Duodenal mucosa (tissue), 2 donors: ENCODE measurements at regions not wholly inside any gene's neighbourhood (a gene's known extent, or its start where the extent isn't known, plus 50 kb on each side); places are given as distances from the start of the nearest gene placed in this dataset.

Source experiments
- H3K27ac ChIP-seq: one replicate; pipeline ENCODE4 v1.7.0; 2013; ENCODE audit warnings: low read depth, low read length
- H3K27me3 ChIP-seq, 2 donors: one replicate each; pipeline ENCODE4 v1.7.0; 2013; ENCODE audit warnings: low read length in 2 of 2, control low read depth in 1 of 2; ENCODE audit not compliant: insufficient read depth in 2 of 2, control insufficient read depth in 1 of 2
- H3K36me3 ChIP-seq, 2 donors: one replicate each; pipeline ENCODE4 v1.7.0; 2013; ENCODE audit warnings: low read length in 2 of 2, control low read depth in 1 of 2; ENCODE audit not compliant: insufficient read depth in 2 of 2, control insufficient read depth in 1 of 2
- H3K4me1 ChIP-seq, 2 donors: one replicate each; pipeline ENCODE4 v1.7.0; 2013; ENCODE audit warnings: low read length in 2 of 2, control low read depth in 1 of 2; ENCODE audit not compliant: insufficient read depth in 2 of 2, control insufficient read depth in 1 of 2
- H3K4me3 ChIP-seq, 2 donors: one replicate each; pipeline ENCODE4 v1.7.0; 2013; ENCODE audit warnings: low read length in 2 of 2, low read depth in 1 of 2
- H3K9ac ChIP-seq, 2 donors: one replicate each; pipeline ENCODE4 v1.7.0; 2013; ENCODE audit warnings: low read length in 2 of 2, low read depth in 1 of 2
- H3K9me3 ChIP-seq, 2 donors: one replicate each; pipeline ENCODE4 v1.7.0; 2013; ENCODE audit warnings: low read length in 2 of 2, control low read depth in 1 of 2; ENCODE audit not compliant: control insufficient read depth in 1 of 2

DNA sequence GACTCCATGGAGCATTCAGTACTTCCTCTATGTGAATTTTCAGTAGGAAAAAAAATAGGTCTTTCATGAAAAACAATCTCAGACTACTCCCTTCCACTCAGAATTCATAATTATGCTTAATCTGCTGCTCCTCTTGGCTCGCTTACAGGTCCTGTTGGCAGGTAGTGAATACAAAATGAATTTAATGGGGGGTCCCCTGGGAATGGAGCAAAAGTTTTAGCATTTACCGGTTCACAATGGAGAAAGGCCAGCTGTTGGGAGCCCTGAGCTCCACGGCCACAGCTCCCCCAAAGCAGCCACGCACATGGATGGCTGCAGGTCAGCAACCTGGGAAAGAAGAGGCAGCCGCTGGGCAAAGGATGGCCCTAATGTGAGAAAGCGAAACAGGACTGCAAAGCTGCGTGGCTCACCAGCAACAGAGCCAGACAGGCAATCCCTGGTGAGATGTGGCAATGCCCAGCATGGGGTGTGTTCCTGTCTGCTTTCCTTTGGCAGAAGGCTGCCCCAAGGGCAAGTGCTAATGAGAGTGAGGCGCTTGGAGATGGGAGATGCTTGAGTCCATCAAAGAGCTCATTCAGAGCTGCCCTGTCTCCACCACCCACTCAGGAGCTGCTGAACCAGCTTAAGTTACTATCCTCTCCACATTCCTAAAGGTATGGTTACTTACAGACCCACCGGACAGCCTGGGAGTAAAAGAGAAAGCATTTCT is 447.4 kb downstream of the EPHA4 start:
- Histone ChIP-seq H3K4me1 (no peaks in the 10 kb centered on the region), H3K4me3 (no peak overlapping the region), H3K27ac (no peak overlapping the region), H3K36me3 (no peaks in the 10 kb centered on the region), H3K9me3 (no peaks in the 10 kb centered on the region), H3K9ac (no peak overlapping the region), H3K27me3 (no peaks in the 10 kb centered on the region)

DNA sequence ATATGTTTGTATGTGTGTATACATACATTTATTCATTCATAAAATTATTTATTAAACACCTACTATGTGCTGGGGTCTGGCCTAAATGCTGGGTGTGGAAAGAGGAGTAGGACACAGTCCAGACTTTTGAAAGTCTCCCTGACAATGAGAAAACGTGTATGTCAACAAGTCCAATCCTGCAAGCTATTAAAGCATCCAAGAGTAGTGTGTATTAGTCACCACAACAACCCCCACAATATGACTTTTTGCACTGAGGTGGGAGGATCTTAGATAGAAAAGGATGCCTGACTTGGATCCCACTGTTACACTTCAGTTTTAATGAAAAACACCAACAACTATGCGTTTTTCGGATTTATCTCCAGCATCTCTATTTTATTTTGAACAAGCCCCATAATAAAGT is 446.4 kb downstream of the EPHA4 start:
- no peaks in the 10 kb centered on the region for H3K9me3 ChIP-seq
- no peaks in the 10 kb centered on the region for H3K36me3 ChIP-seq
- H3K9ac ChIP-seq, result no peak overlapping the region
- no peak overlapping the region for H3K27ac ChIP-seq
- H3K4me3 ChIP-seq, result no peak overlapping the region
- no peaks in the 10 kb centered on the region for H3K4me1 ChIP-seq
- H3K27me3 ChIP-seq, result no peaks in the 10 kb centered on the region

- no peaks in the 10 kb centered on the region for H3K36me3 ChIP-seq
- no peaks in the 10 kb centered on the region for H3K9me3 ChIP-seq
- H3K27me3 ChIP-seq, result no peaks in the 10 kb centered on the region
Observed at GRCh38 chr2:221129657-221130056, 442.4 kb downstream of the EPHA4 start.

DNA sequence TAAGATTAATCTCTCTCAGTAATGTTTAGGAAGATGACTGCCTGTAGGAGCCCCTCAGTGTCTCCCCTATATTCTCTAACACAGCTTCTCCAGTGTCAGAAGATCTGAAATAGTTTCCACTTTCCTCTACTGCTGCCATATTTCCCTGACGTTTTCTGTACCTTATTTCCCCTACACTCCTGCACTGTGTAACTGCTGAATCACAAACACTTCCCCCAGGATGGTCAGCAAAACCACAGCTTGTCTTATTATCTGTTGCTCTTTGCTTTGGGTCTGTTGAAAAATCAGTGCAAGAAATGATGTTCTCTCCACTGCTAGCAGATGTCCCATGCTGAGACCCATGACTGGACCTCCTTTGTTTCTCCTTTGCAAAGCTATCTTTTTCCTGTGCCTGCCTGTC is 441.7 kb downstream of the EPHA4 start:
- Histone ChIP-seq H3K9ac (no peak overlapping the region), H3K9me3 (no peaks in the 10 kb centered on the region), H3K4me3 (no peak overlapping the region), H3K27me3 (no peaks in the 10 kb centered on the region), H3K27ac (no peak overlapping the region), H3K4me1 (no peaks in the 10 kb centered on the region), H3K36me3 (no peaks in the 10 kb centered on the region)

More at GRCh38 chr2:221129657-221130056, 442.4 kb downstream of the EPHA4 start:
- H3K27ac ChIP-seq, result no peak overlapping the region
- H3K4me1 ChIP-seq, result no peaks in the 10 kb centered on the region
- no peak overlapping the region for H3K4me3 ChIP-seq
- H3K9ac ChIP-seq, result no peak overlapping the region

GRCh38 chr2:221133941-221134340 is 438.2 kb downstream of the EPHA4 start:
- H3K27me3 ChIP-seq, result no peaks in the 10 kb centered on the region
- H3K9ac ChIP-seq, result no peak overlapping the region
- no peaks in the 10 kb centered on the region for H3K9me3 ChIP-seq
- no peak overlapping the region for H3K27ac ChIP-seq
- H3K4me3 ChIP-seq, result no peak overlapping the region
- H3K4me1 ChIP-seq, result no peaks in the 10 kb centered on the region
- H3K36me3 ChIP-seq, result no peaks in the 10 kb centered on the region

GRCh38 chr2:221134718-221135117 is 437.4 kb downstream of the EPHA4 start:
- H3K27ac ChIP-seq, result no peak overlapping the region
- H3K4me3 ChIP-seq, result no peak overlapping the region
- no peaks in the 10 kb centered on the region for H3K36me3 ChIP-seq
- H3K4me1 ChIP-seq, result no peaks in the 10 kb centered on the region
- no peaks in the 10 kb centered on the region for H3K27me3 ChIP-seq
- no peaks in the 10 kb centered on the region for H3K9me3 ChIP-seq
- no peak overlapping the region for H3K9ac ChIP-seq

DNA sequence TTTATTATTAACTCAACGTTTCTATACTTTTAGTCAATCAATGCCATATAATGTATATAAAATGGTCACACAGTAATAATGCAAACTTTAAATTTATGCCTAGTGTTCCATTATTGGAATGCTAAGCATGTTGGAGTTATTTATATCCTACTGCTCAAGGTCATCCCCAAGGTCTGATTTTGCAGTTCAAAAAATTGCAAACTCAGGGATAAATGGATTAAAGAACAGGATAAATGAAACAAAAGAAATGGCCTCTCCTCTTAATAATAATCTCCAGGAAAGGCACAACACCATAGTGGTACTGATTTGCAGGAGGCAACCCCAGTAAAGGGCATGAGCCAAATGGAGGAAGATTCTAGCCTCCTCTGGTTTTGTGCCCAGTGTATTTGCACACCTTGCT is 436.4 kb downstream of the EPHA4 start:
- no peak overlapping the region for H3K4me3 ChIP-seq
- H3K27ac ChIP-seq, result no peak overlapping the region
- H3K9me3 ChIP-seq, result no peaks in the 10 kb centered on the region
- no peaks in the 10 kb centered on the region for H3K36me3 ChIP-seq
- no peaks in the 10 kb centered on the region for H3K4me1 ChIP-seq
- no peaks in the 10 kb centered on the region for H3K27me3 ChIP-seq
- no peak overlapping the region for H3K9ac ChIP-seq

DNA sequence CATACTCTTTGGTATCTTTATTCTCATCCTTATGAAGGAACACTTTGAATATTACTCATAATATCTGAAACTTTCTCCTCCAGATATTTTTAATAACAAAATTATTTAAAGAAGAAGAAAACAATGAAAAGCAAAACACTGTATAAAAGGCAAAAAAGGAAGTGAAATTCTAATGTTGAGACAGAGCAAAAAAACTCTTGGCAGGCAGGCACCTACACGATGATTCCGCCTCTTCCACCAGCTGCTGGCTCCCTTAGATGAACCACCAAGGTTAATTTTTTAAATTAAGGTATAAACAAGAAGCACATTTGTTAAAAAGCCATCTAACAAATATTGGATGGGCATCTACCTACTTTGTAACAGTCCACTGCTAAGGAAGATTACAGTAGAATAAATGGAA is 434.7 kb downstream of the EPHA4 start:
- H3K9me3 ChIP-seq, result no peaks in the 10 kb centered on the region
- H3K27ac ChIP-seq, result no peak overlapping the region
- H3K36me3 ChIP-seq, result no peaks in the 10 kb centered on the region
- H3K4me1 ChIP-seq, result no peaks in the 10 kb centered on the region
- H3K4me3 ChIP-seq, result no peak overlapping the region
- no peak overlapping the region for H3K9ac ChIP-seq
- H3K27me3 ChIP-seq, result no peaks in the 10 kb centered on the region

DNA sequence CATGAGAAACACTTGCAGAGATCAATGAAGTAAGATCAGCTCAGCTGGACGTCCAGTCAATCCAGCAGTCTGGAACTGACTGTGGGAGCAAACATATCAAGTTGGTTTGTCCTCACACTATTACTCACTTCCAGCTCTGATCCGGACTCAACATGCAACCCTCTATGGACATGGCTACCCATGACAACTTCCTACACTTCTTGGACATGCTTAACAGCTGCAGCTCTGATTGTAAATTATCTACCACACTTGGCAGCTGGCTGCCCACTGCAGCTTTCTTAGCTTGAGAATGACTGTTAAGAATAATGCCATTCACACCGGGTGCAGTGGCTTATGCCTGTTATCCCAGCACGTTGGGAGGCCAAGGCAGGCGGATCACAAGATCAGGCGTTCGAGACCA is 429.8 kb downstream of the EPHA4 start:
- Histone ChIP-seq H3K4me1 (no peaks in the 10 kb centered on the region), H3K9ac (no peak overlapping the region), H3K4me3 (no peak overlapping the region), H3K9me3 (no peaks in the 10 kb centered on the region), H3K27me3 (no peaks in the 10 kb centered on the region), H3K27ac (no peak overlapping the region), H3K36me3 (no peaks in the 10 kb centered on the region)

DNA sequence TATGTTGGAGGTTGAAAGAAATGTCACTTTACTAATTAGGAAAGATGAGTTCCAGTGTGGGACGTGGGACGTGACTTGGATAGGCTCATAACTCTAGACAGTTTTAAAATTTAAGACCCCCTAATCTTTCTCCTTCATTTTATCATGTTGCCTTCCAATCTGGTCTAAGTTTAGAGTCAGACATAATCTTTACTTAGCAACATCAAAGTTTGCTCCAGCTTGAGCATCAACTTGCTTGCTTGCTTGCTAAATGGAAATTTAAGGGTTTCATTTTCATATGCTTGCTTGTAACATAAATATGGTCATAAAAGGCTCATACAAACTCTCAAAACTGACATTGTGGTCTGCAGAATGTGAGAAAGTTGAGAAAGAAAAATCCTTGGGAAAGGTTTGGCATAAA is 428.9 kb downstream of the EPHA4 start:
- no peaks in the 10 kb centered on the region for H3K27me3 ChIP-seq
- H3K9ac ChIP-seq, result no peak overlapping the region
- H3K27ac ChIP-seq, result no peak overlapping the region
- H3K4me3 ChIP-seq, result no peak overlapping the region
- H3K4me1 ChIP-seq, result no peaks in the 10 kb centered on the region
- no peaks in the 10 kb centered on the region for H3K9me3 ChIP-seq
- H3K36me3 ChIP-seq, result no peaks in the 10 kb centered on the region

DNA sequence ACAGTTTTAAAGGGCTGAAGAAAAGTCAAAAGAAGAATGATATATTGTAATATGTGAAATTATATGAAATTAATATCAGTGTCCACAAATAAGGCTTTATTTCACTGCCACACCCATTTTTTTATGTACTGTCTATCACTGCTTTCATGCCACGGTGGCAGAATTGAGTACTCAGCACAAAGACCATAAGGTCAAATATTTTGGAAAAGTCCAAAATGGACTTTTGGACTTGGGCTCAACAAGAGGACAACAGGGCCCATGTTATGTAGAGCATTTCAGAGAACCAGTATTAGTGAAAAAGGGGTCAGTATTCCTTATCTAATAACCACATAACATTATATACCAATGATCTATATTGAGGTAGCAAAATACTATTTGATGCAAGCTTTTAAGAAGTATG is 427.2 kb downstream of the EPHA4 start:
- Histone ChIP-seq H3K27ac (no peak overlapping the region), H3K4me3 (no peak overlapping the region), H3K9me3 (no peaks in the 10 kb centered on the region), H3K27me3 (no peaks in the 10 kb centered on the region), H3K36me3 (no peaks in the 10 kb centered on the region), H3K9ac (no peak overlapping the region), H3K4me1 (no peaks in the 10 kb centered on the region)
